ENCODE measurements at regions not wholly inside any gene's neighbourhood (a gene's known extent, or its start where the extent isn't known, plus 50 kb on each side); places are given as distances from the start of the nearest gene placed in this dataset.

GRCh38 chr5:121783700-121784099, 68.0 kb upstream of the FTMT start:
- H3K36me3 ChIP-seq (ENCODE audit: control insufficient read depth in 2 of 2, insufficient read depth in 2 of 2, low read length in 2 of 2) = no peaks in the 10 kb centered on the region
- no peaks in the 10 kb centered on the region for H3K4me1 ChIP-seq (ENCODE audit: control insufficient read depth in 2 of 2, insufficient read depth in 2 of 2, low read length in 2 of 2)
- no peaks in the 10 kb centered on the region for H3K27me3 ChIP-seq (ENCODE audit: control insufficient read depth in 2 of 2, insufficient read depth in 2 of 2, low read length in 2 of 2)
- no peak overlapping the region for H3K4me3 ChIP-seq (ENCODE audit: low read length in 2 of 2)
- no peak overlapping the region for H3K27ac ChIP-seq (ENCODE audit: low read depth in 2 of 2, low read length in 2 of 2)
- H3K9ac ChIP-seq (ENCODE audit: low read depth in 1 of 2, low read length in 2 of 2) = no peak overlapping the region
- no peaks in the 10 kb centered on the region for H3K9me3 ChIP-seq (ENCODE audit: control insufficient read depth in 2 of 2, low read length in 2 of 2)

GRCh38 chr5:121793791-121794190, 57.9 kb upstream of the FTMT start:
- no peaks in the 10 kb centered on the region for H3K27me3 ChIP-seq (ENCODE audit: control insufficient read depth in 2 of 2, insufficient read depth in 2 of 2, low read length in 2 of 2)
- H3K27ac ChIP-seq (ENCODE audit: low read depth in 2 of 2, low read length in 2 of 2) = no peak overlapping the region
- H3K9me3 ChIP-seq (ENCODE audit: control insufficient read depth in 2 of 2, low read length in 2 of 2) = no peaks in the 10 kb centered on the region
- no peak overlapping the region for H3K9ac ChIP-seq (ENCODE audit: low read depth in 1 of 2, low read length in 2 of 2)
- H3K4me1 ChIP-seq (ENCODE audit: control insufficient read depth in 2 of 2, insufficient read depth in 2 of 2, low read length in 2 of 2) = no peaks in the 10 kb centered on the region
- no peaks in the 10 kb centered on the region for H3K36me3 ChIP-seq (ENCODE audit: control insufficient read depth in 2 of 2, insufficient read depth in 2 of 2, low read length in 2 of 2)
- H3K4me3 ChIP-seq (ENCODE audit: low read length in 2 of 2) = no peak overlapping the region

GRCh38 chr5:121795511-121795910, 56.2 kb upstream of the FTMT start:
- Histone ChIP-seq H3K4me3 (ENCODE audit: low read length in 2 of 2) (no peak overlapping the region), H3K9me3 (ENCODE audit: control insufficient read depth in 2 of 2, low read length in 2 of 2) (no peaks in the 10 kb centered on the region), H3K4me1 (ENCODE audit: control insufficient read depth in 2 of 2, insufficient read depth in 2 of 2, low read length in 2 of 2) (no peaks in the 10 kb centered on the region), H3K36me3 (ENCODE audit: control insufficient read depth in 2 of 2, insufficient read depth in 2 of 2, low read length in 2 of 2) (no peaks in the 10 kb centered on the region), H3K27ac (ENCODE audit: low read depth in 2 of 2, low read length in 2 of 2) (no peak overlapping the region), H3K27me3 (ENCODE audit: control insufficient read depth in 2 of 2, insufficient read depth in 2 of 2, low read length in 2 of 2) (no peaks in the 10 kb centered on the region), H3K9ac (ENCODE audit: low read depth in 1 of 2, low read length in 2 of 2) (no peak overlapping the region)

GRCh38 chr5:121797681-121798518, 53.8 kb upstream of the FTMT start:
- H3K4me3 ChIP-seq (ENCODE audit: low read length in 2 of 2) = no peak overlapping the region
- H3K27ac ChIP-seq (ENCODE audit: low read depth in 2 of 2, low read length in 2 of 2) = no peak overlapping the region
- no peaks in the 10 kb centered on the region for H3K27me3 ChIP-seq (ENCODE audit: control insufficient read depth in 2 of 2, insufficient read depth in 2 of 2, low read length in 2 of 2)
- no peaks in the 10 kb centered on the region for H3K9me3 ChIP-seq (ENCODE audit: control insufficient read depth in 2 of 2, low read length in 2 of 2)
- H3K36me3 ChIP-seq (ENCODE audit: control insufficient read depth in 2 of 2, insufficient read depth in 2 of 2, low read length in 2 of 2) = no peaks in the 10 kb centered on the region
- H3K4me1 ChIP-seq (ENCODE audit: control insufficient read depth in 2 of 2, insufficient read depth in 2 of 2, low read length in 2 of 2) = no peaks in the 10 kb centered on the region
- no peak overlapping the region for H3K9ac ChIP-seq (ENCODE audit: low read depth in 1 of 2, low read length in 2 of 2)

All from mucosa of rectum (tissue), 2 donors.